GM18520 (cell line): ENCODE measurements at regions not wholly inside any gene's neighbourhood (a gene's known extent, or its start where the extent isn't known, plus 50 kb on each side); places are given as distances from the start of the nearest gene placed in this dataset.
"Not testable (repeated sequence)": the region's sequence is repeated elsewhere in the genome, so short reads cannot be mapped to it uniquely, and the experiment has no call there.

Source experiments
- ATAC-seq: cut with Tn5 transposase; IDR thresholded peaks from one replicate; pipeline ENCODE4 v1.9.1; 2021; ENCODE audit not compliant: unreplicated experiment

- ATAC-seq, result no peak
These were observed 91.2 kb upstream of the CREB1 start for GRCh38 chr2:207438414-207439126.

- not testable (repeated sequence) for ATAC-seq
These were observed 89.9 kb upstream of the CREB1 start for GRCh38 chr2:207439881-207440280.

DNA sequence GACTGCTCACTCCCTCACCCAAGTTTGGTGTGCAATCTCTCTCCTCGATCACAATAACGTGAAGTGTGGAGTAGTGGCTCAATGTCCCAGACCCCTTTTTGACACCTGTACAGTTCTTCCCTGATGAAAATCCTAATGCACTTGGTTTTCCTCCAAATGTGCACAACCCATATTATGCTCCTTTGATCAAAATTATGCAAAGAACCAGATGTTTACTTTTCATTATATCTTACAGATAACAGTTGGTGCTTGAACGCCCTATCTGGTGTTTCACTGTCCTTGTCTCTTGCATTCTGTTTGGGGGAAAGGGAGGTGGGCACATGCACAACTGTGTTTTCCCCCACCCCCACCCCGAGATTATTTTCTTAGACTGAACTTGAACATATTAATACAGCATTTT is 85.0 kb upstream of the CREB1 start:
- no peak for ATAC-seq

DNA sequence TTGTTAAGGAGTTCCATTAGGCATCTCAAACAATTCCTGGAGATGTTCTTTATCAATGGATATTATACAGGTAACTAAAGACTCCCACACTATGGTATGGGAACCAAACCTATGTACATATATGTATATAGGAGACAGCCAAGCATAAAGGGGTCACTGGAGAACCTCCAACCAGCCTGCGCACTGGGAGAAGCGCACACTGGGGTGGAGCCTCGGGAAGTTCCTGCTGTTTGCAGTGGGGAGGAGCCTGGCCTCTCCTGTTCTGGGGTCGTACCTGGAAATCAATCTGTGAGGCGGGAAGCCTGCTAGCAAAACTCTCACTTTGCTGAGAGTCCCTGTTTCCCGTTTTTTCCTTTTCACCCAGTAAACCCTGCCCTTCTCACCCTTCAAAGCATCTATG is 83.1 kb upstream of the CREB1 start:
- no peak for ATAC-seq

GRCh38 chr2:207448006-207448405 is 81.8 kb upstream of the CREB1 start:
- no peak for ATAC-seq

DNA sequence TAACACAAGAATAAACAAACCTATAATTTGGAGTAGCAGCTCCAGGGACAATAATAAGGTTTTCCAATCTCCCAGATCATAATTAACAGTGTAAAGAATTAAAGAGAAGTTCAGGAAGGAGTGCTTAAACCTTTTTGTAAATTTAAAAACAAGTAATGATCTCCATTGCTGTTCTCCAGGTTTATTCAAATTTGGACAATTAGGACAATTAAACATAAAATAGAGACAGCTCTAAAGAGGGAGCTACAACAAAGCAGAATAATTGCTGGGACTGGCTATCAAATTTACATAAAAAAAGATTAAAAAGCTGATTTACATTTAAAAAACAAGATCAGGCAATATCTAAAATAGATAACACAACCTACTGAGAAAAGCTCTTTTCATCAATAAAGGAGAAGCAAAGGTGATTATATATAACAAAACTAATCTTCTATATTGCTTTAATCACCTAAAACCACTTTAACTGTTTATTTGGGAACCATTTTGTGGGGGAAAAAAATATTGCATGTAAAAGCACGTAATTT is 80.1 kb upstream of the CREB1 start:
- no peak for ATAC-seq

- ATAC-seq, result no peak
These were observed 79.6 kb upstream of the CREB1 start for GRCh38 chr2:207450186-207450585.

GRCh38 chr2:207458582-207458981 is 71.2 kb upstream of the CREB1 start:
- ATAC-seq, result no peak

DNA sequence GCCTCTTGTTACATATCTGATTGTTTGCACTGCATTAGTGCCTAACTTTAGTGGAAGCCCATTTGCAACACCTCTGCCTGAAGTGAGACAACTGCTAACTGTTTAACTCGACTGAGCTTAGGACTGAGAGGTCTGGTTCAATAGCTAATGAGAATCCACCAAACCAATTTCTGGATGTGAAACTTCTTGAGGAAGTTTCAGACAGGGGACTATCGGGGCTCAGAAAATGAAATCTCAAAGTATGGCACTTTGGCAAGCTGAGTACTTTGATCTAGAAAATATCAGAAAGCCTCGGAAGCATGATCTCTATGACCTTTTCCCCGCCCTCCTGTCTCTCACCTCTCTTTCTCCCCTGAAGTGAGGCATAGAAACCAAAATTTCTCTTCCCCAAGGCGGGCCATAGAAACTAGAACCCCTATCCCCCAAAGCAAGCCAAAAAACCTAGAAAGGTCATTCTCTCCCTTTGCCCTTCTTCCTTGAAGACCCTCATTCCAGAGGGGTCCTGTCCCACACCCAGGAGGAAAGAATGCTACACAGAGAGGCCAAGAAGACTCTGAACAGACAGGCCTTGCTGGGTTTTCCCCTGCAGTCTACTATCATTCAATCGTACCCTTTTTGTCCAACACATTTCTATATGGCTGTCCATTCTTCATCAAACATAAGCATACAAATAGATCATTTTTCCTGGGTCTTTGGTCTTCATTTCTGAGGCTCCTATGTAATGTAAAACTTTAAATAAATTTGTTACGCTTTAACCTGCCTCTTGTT is 69.6 kb upstream of the CREB1 start:
- ATAC-seq, result peak; percentile 52

- ATAC-seq, result no peak
These were observed 66.3 kb upstream of the CREB1 start for GRCh38 chr2:207463433-207463832.

DNA sequence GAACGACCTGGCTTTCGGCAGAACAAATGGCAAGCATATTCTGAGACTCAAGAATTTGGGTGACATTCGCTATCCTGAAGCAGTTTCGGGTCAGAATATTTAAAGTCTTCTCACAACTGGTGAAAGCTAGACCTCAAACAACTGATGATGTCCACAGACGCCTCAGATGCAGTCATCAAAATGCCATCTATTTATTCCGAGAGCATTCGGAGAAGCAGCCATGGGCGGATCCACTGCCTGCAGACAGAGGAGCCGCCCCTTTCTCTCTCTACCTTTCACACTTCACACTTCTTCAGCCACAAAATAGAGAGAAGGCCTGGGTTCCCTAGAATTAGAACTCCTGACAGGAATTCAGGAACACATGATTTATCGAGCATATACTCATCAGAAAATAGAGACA is 65.8 kb upstream of the CREB1 start:
- no peak for ATAC-seq

- no peak for ATAC-seq
These were observed 63.9 kb upstream of the CREB1 start for GRCh38 chr2:207465894-207466293.

GRCh38 chr2:207467716-207468347 is 61.9 kb upstream of the CREB1 start:
- peak; percentile 66 for ATAC-seq

GRCh38 chr2:207468488-207468887 is 61.3 kb upstream of the CREB1 start:
- ATAC-seq, result no peak

- ATAC-seq, result no peak
These were observed 60.3 kb upstream of the CREB1 start for GRCh38 chr2:207469451-207469850.

- ATAC-seq, result no peak
These were observed 59.6 kb upstream of the CREB1 start for GRCh38 chr2:207469943-207470729.

DNA sequence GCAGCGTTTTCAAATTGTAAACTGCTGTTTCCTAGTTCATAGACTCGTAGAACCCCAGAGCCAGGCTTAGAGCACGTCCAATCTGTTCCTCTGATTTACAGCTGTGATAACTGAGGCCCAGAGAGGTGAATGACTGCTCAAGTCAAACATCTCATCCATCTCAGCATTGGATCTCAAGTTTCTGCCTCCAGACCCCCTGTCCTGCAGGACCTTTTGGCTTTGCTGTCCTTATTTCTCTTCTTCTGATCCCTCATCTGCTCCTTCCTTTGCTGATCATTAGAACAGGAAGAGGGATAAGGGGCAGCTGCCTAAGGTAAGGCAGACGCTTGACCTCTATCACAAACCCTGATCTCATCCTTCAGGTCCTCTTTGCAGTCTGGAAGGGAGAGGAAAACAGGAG is 58.5 kb upstream of the CREB1 start:
- no peak for ATAC-seq

GRCh38 chr2:207472343-207473048 is 57.3 kb upstream of the CREB1 start:
- no peak for ATAC-seq

GRCh38 chr2:207473049-207473930 is 56.5 kb upstream of the CREB1 start:
- ATAC-seq, result no peak

DNA sequence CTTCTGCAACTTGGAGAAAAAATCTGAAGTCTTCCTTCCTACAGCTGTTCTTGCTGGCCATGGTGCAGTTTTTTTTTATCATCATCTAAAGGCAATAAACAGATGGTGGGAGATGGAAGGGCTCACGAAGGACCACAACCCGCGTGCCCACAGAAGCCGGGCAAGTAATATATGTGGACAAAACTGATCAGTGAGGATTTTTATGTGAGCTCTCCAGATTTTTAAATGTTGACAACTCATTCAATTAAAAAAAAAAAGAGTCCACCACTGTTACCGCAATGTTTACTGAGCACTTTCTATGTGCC is 55.9 kb upstream of the CREB1 start:
- ATAC-seq, result no peak
